Mesendoderm (in vitro differentiated cells): ENCODE measurements at regions not wholly inside any gene's neighbourhood (a gene's known extent, or its start where the extent isn't known, plus 50 kb on each side); places are given as distances from the start of the nearest gene placed in this dataset.
A peak's percentile ranks its signal among the peaks of the same experiment; 100 is the strongest.

Source experiments
- DNase-seq: peaks from one replicate; pipeline ENCODE4 v3.0.0; 2013
- H2AK5ac ChIP-seq: 2 replicates; pipeline ENCODE4 v1.6.1; 2013; ENCODE audit warnings: low read length, inconsistent platforms
- H2BK120ac ChIP-seq: 2 replicates; pipeline ENCODE4 v1.6.1; 2013; ENCODE audit warnings: low read depth, mild to moderate bottlenecking, low read length, moderate library complexity, mixed read lengths
- H2BK15ac ChIP-seq: replicated peaks from 2 replicates; pipeline ENCODE4 v1.6.1; 2013; ENCODE audit warnings: low read depth, mild to moderate bottlenecking, moderate library complexity
- H2BK5ac ChIP-seq: 2 replicates; pipeline ENCODE4 v1.6.1; 2013; ENCODE audit warnings: low read length, inconsistent platforms
- H3K18ac ChIP-seq: 2 replicates; pipeline ENCODE4 v1.6.1; 2013; ENCODE audit warnings: mild to moderate bottlenecking, low read length, mixed read lengths
- H3K23ac ChIP-seq: one replicate; pipeline ENCODE4 v1.6.1; 2013; ENCODE audit warnings: low read length
- H3K27ac ChIP-seq: 2 replicates; pipeline ENCODE4 v1.5.1; 2013; ENCODE audit warnings: low read depth, mild to moderate bottlenecking, inconsistent platforms, low read length, moderate library complexity
- H3K27me3 ChIP-seq: 2 replicates; pipeline ENCODE4 v1.6.1; 2013; ENCODE audit warnings: low read length, control low read depth, mild to moderate bottlenecking, inconsistent platforms; ENCODE audit not compliant: insufficient read depth, poor library complexity
- H3K36me3 ChIP-seq: 2 replicates; pipeline ENCODE4 v1.6.1; 2013; ENCODE audit warnings: low read length, inconsistent platforms; ENCODE audit not compliant: control insufficient read depth, insufficient read depth
- H3K4ac ChIP-seq: one replicate; pipeline ENCODE4 v1.6.1; 2013; ENCODE audit warnings: low read depth, mild to moderate bottlenecking, low read length, moderate library complexity
- H3K4me1 ChIP-seq: 2 replicates; pipeline ENCODE4 v1.6.1; 2013; ENCODE audit warnings: low read depth, low read length, inconsistent platforms; ENCODE audit not compliant: control insufficient read depth
- H3K4me2 ChIP-seq: 2 replicates; pipeline ENCODE4 v1.6.1; 2013; ENCODE audit warnings: low read length
- H3K4me3 ChIP-seq: 2 replicates; pipeline ENCODE4 v1.5.1; 2013; ENCODE audit warnings: mild to moderate bottlenecking, low read length
- H3K56ac ChIP-seq: one replicate; pipeline ENCODE4 v1.6.1; 2013; ENCODE audit warnings: low read length
- H3K79me1 ChIP-seq: 2 replicates; pipeline ENCODE4 v1.6.1; 2013; ENCODE audit warnings: low read length, inconsistent platforms
- H3K79me2 ChIP-seq: 2 replicates; pipeline ENCODE4 v1.6.1; 2013; ENCODE audit warnings: mild to moderate bottlenecking, low read length; ENCODE audit not compliant: control insufficient read depth, insufficient read depth
- H3K9ac ChIP-seq: 2 replicates; pipeline ENCODE4 v1.6.1; 2013; ENCODE audit warnings: low read length, inconsistent platforms
- H4K5ac ChIP-seq: one replicate; pipeline ENCODE4 v1.6.1; 2013; ENCODE audit warnings: low read length
- H4K8ac ChIP-seq: one replicate; pipeline ENCODE4 v1.6.1; 2013; ENCODE audit warnings: low read depth, mild to moderate bottlenecking, control low read depth, low read length, moderate library complexity
- WGBS: extraction: QIAGEN DNeasy Blood & Tissue Kit; methylation state at CpG from one replicate; pipeline ENCODE4 v1.1.7; 2013; ENCODE audit warnings: low lambda C conversion rate, missing lambda C conversion rate; ENCODE audit not compliant: insufficient coverage; ENCODE audit errors: extremely low coverage; 5-methylcytosine and 5-hydroxymethylcytosine counted together

- H2BK15ac ChIP-seq: no peak overlapping the region
- no peak overlapping the region for H3K4me2 ChIP-seq
- DNase-seq: no peak
- no peaks in the 10 kb centered on the region for H3K36me3 ChIP-seq
- H2BK5ac ChIP-seq: no peak overlapping the region
- H3K18ac ChIP-seq: no peak overlapping the region
- no peaks in the 10 kb centered on the region for H3K4me1 ChIP-seq
- H3K4ac ChIP-seq: no peak overlapping the region
- H4K8ac ChIP-seq: no peak overlapping the region
- H4K5ac ChIP-seq: no peak overlapping the region
- no peaks in the 10 kb centered on the region for H3K79me2 ChIP-seq
- no peaks in the 10 kb centered on the region for H3K79me1 ChIP-seq
- no peak overlapping the region for H3K9ac ChIP-seq
- no peak overlapping the region for H3K27ac ChIP-seq
- H3K23ac ChIP-seq: no peak overlapping the region
- H2AK5ac ChIP-seq: no peak overlapping the region
- H2BK120ac ChIP-seq: no peak overlapping the region
- no peaks in the 10 kb centered on the region for H3K27me3 ChIP-seq
- H3K4me3 ChIP-seq: no peak overlapping the region
- no CpG with 5 or more reads among the region's 1 CpG for WGBS
- H3K56ac ChIP-seq: no peak overlapping the region
Observed at GRCh38 chr4:136934601-136935000, 597.7 kb downstream of the PCDH18 start.

- Histone ChIP-seq H3K79me2 (no peaks in the 10 kb centered on the region), H3K27ac (no peak overlapping the region), H2BK15ac (no peak overlapping the region), H3K4me1 (no peaks in the 10 kb centered on the region), H3K4ac (no peak overlapping the region), H3K18ac (no peak overlapping the region), H3K56ac (no peak overlapping the region), H2AK5ac (no peak overlapping the region), H3K23ac (no peak overlapping the region), H3K9ac (no peak overlapping the region), H3K36me3 (no peaks in the 10 kb centered on the region), H3K4me2 (no peak overlapping the region), H3K79me1 (no peaks in the 10 kb centered on the region), H2BK120ac (no peak overlapping the region), H2BK5ac (no peak overlapping the region), H3K4me3 (no peak overlapping the region), H3K27me3 (no peaks in the 10 kb centered on the region), H4K5ac (no peak overlapping the region), H4K8ac (no peak overlapping the region)
- no peak for DNase-seq
- WGBS: no CpG with 5 or more reads among the region's 2 CpGs
Observed at GRCh38 chr4:136931781-136932180, 600.5 kb downstream of the PCDH18 start.

GRCh38 chr4:136928957-136929411 is 603.3 kb downstream of the PCDH18 start:
- H2AK5ac ChIP-seq: no peak overlapping the region
- H3K36me3 ChIP-seq: no peaks in the 10 kb centered on the region
- no peak overlapping the region for H2BK15ac ChIP-seq
- no peak overlapping the region for H3K27ac ChIP-seq
- H4K8ac ChIP-seq: no peak overlapping the region
- H4K5ac ChIP-seq: no peak overlapping the region
- H3K79me2 ChIP-seq: no peaks in the 10 kb centered on the region
- H3K18ac ChIP-seq: no peak overlapping the region
- H3K23ac ChIP-seq: no peak overlapping the region
- no peak overlapping the region for H3K4me3 ChIP-seq
- H2BK5ac ChIP-seq: no peak overlapping the region
- no peaks in the 10 kb centered on the region for H3K27me3 ChIP-seq
- H3K4me1 ChIP-seq: no peaks in the 10 kb centered on the region
- no peak overlapping the region for H3K4ac ChIP-seq
- no peaks in the 10 kb centered on the region for H3K79me1 ChIP-seq
- WGBS: no CpG with 5 or more reads among the region's 16 CpGs
- H2BK120ac ChIP-seq: no peak overlapping the region
- no peak for DNase-seq
- H3K4me2 ChIP-seq: no peak overlapping the region
- H3K56ac ChIP-seq: no peak overlapping the region
- no peak overlapping the region for H3K9ac ChIP-seq

- peak; percentile 78 for DNase-seq
Observed at GRCh38 chr4:136927172-136927571, 605.1 kb downstream of the PCDH18 start.

GRCh38 chr4:136925203-136925602 is 607.1 kb downstream of the PCDH18 start:
- Histone ChIP-seq H3K56ac (no peak overlapping the region), H3K4ac (no peak overlapping the region), H3K79me1 (no peaks in the 10 kb centered on the region), H3K4me2 (no peak overlapping the region), H4K8ac (no peak overlapping the region), H2BK120ac (no peak overlapping the region), H2AK5ac (no peak overlapping the region), H3K4me3 (no peak overlapping the region), H3K18ac (no peak overlapping the region), H2BK15ac (no peak overlapping the region), H3K27ac (no peak overlapping the region), H3K4me1 (no peaks in the 10 kb centered on the region), H3K23ac (no peak overlapping the region), H3K36me3 (no peaks in the 10 kb centered on the region), H2BK5ac (no peak overlapping the region), H3K9ac (no peak overlapping the region), H3K27me3 (no peaks in the 10 kb centered on the region), H3K79me2 (no peaks in the 10 kb centered on the region), H4K5ac (no peak overlapping the region)
- WGBS: no CpG with 5 or more reads among the region's 1 CpG
- no peak for DNase-seq

More at GRCh38 chr4:136927172-136927571, 605.1 kb downstream of the PCDH18 start:
- H3K4ac ChIP-seq: no peak overlapping the region
- no peak overlapping the region for H4K5ac ChIP-seq
- no peak overlapping the region for H2BK120ac ChIP-seq
- no peak overlapping the region for H3K4me2 ChIP-seq
- H3K9ac ChIP-seq: no peak overlapping the region
- no peak overlapping the region for H3K18ac ChIP-seq
- no peaks in the 10 kb centered on the region for H3K79me1 ChIP-seq
- no peak overlapping the region for H2BK15ac ChIP-seq
- no peaks in the 10 kb centered on the region for H3K27me3 ChIP-seq
- H2AK5ac ChIP-seq: no peak overlapping the region
- no peak overlapping the region for H3K27ac ChIP-seq
- H3K23ac ChIP-seq: no peak overlapping the region
- no peaks in the 10 kb centered on the region for H3K36me3 ChIP-seq
- no peaks in the 10 kb centered on the region for H3K4me1 ChIP-seq
- H3K79me2 ChIP-seq: no peaks in the 10 kb centered on the region
- no peak overlapping the region for H4K8ac ChIP-seq
- H3K4me3 ChIP-seq: no peak overlapping the region
- H2BK5ac ChIP-seq: no peak overlapping the region
- no peak overlapping the region for H3K56ac ChIP-seq

GRCh38 chr4:136922066-136922465 is 610.2 kb downstream of the PCDH18 start:
- no peak for DNase-seq
- Histone ChIP-seq H3K9ac (no peak overlapping the region), H3K79me2 (no peaks in the 10 kb centered on the region), H3K79me1 (no peaks in the 10 kb centered on the region), H3K27ac (no peak overlapping the region), H2BK120ac (no peak overlapping the region), H3K36me3 (no peaks in the 10 kb centered on the region), H3K56ac (no peak overlapping the region), H3K4me2 (no peak overlapping the region), H2BK5ac (no peak overlapping the region), H3K4me3 (no peak overlapping the region), H3K4me1 (no peaks in the 10 kb centered on the region), H3K27me3 (no peaks in the 10 kb centered on the region), H3K23ac (no peak overlapping the region), H3K18ac (no peak overlapping the region), H2AK5ac (no peak overlapping the region), H4K8ac (no peak overlapping the region), H2BK15ac (no peak overlapping the region), H4K5ac (no peak overlapping the region), H3K4ac (no peak overlapping the region)
